Medulla oblongata (tissue), 1 donor: ENCODE measurements at regions not wholly inside any gene's neighbourhood (a gene's known extent, or its start where the extent isn't known, plus 50 kb on each side); places are given as distances from the start of the nearest gene placed in this dataset.
"Not testable (repeated sequence)": the region's sequence is repeated elsewhere in the genome, so short reads cannot be mapped to it uniquely, and the experiment has no call there.

Experiments used
- DNase-seq: peaks from one replicate; pipeline ENCODE4 v3.0.0-alpha.2; 2015; ENCODE audit errors: extremely low spot score

DNA sequence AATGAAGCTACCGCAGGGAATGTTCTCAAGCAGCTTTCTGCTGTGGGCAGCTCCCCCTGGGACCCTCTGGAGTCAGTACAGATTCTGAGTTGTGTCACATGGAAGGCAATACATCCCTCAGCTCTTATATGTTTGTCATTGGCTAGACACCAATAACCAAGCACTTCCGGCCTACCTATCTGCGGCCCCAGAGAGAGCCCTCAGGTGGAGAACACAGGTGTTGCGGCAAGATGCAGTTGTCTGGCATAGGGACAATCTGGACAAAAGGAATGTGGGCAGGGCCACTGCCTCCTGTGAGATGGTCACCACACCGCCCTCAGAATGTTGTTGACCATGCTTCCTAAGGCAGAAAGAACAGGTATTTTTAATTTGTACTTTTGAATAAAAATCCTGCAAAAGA lies 118.7 kb downstream of the BRMS1L start:
- no peak for DNase-seq

DNA sequence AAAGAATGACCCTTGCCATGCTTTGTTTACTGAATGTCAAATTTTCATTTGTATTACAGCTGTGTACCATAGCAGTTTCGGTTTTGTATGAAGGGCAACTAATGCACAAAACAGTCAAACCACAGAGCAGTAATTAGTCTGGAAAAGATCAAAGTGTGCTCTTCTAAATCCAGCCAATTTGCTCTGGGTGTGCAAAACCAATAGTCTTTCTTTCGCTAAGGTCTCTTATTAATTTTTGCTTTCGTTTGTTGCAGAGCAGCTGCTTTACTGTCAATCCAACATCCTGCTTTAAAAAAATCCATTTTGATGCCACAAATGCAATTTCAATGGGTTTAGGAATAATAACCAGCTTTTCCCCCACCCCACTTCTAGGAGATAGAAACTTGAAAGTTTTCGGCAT lies 114.2 kb downstream of the BRMS1L start:
- no peak for DNase-seq

DNA sequence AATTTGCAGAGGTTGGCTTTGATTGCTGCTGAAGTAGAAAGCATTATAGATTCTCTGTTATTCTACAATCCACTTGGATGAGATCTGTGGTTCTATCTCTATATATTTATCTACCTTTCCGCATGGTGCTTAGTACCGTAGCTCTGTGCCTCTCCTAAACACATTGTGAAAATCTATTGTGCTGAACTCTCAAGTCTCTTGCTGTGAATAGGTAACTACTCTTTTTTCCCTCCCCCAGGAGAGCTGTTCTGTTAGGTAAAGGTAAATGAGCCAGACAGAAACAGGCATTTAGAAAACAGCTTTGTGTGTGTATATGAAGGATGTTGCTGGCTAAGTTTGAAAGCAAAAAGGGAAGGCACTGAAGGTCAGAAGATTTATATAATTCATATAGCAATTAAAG lies 112.6 kb downstream of the BRMS1L start:
- no peak for DNase-seq

DNA sequence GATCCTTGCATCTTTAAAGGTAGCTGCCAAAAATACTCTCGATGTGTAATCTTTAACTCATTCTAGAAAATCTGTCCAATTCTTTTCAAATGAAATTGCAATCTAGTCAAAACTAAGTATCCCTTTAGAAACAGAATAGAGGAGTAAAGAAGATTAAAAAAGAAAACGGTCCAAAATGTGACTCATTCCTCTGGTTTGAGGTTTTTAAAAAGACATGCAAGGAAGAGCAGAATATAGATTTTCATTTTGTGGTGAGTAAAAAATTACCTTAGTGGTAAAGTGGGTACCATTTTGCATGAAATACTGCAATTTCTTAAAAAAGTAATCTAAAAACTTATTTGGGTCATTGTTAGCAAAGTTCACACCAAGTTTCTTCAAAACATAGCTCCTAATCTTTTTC lies 108.4 kb downstream of the BRMS1L start:
- DNase-seq, result no peak

DNA sequence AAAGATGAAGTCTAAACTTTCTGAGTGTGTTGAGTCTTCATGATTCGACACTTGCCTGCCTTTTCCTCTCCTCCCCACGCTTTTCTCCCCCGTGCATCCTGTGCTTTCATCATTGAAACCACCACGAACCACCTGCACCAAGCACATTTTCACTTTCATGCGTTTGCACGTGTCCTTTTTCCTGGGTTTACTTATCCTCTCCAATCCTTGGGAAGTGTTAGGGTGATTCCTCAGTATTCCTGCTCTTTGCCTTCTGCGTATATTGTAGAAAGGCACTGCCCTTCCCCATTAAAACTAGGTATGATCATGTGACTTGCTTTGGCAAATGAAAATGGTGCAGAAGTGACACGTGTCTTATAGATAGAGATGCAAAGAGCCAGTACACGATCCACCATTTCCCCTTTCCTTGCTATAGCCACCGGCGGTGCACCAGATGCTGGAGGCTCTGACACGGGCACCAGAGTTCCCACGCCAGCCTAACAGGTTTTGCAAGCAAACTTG lies 106.6 kb downstream of the BRMS1L start:
- DNase-seq, result no peak

DNA sequence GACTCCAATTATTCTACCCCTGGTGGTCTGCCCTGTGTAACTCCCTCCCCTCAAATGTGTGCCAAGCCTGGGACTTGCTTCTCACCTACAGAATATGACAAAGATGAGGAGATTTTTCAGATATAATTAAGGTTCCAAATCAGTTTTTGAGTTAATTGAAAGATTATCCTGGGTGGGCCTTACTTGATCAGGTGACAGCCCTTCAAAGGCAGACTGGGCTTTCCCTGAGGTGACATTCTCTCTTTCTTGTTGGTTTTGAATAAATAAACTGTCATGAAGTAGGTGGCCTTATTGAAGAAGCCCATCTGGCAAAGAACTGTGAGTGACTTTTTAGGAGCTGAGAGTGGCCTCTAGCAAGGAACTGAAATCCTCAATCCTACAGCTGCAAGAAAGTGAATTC lies 106.0 kb downstream of the BRMS1L start:
- no peak for DNase-seq

DNA sequence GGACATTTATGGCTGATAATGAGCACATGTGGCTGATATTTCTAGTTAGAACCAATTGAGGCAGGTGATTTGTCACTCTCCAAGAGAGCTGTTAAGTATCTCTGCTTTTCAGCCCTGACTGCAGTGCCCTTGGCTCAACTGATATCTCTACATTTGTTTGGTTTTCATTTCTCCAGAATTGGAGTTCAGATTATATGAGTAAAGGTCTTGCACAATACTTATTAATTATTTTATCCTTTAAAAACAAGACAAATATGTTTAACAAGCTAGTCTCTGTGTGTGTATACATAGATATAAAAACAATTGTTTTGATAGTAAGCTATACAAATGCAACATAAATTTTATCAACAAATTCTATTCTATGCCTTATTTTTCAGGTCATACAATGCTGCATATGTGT lies 105.2 kb downstream of the BRMS1L start:
- no peak for DNase-seq

DNA sequence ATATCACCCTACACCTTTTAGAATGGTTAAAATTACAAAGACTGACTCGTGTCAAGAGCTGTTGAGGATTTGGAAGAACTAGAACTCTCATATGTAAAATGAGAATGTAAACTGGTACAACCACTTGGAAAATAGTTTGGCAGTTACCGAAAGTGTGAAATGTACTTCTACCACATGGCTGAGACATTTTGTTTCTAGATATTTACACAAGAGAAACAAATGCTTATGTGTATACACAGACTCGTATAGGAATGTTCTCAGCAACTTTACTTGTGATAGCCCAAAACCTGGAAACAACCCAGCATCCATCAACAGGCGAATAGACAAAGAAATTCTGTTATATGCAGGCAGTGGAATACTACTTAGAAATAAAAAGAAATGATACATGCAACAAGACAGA lies 103.0 kb downstream of the BRMS1L start:
- DNase-seq, result no peak

DNA sequence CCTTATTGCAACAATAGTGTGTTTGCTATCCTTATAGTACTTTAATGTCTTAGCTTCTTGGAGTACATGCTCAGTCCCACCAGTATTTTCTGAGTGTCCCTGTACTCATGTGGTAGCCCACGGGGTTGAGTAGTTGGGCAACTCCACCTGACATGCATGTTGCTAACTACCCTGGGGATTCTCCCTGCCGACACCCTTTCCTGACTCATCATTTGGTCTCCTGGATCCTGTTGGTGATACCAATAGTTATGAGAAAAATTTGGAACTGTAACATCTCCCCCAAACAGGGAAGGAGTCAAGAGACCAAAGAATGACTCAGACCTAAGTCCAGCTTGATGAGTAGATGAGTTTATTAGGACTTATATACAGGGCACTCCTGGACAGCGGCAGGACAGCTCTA lies 101.6 kb downstream of the BRMS1L start:
- DNase-seq, result no peak

DNA sequence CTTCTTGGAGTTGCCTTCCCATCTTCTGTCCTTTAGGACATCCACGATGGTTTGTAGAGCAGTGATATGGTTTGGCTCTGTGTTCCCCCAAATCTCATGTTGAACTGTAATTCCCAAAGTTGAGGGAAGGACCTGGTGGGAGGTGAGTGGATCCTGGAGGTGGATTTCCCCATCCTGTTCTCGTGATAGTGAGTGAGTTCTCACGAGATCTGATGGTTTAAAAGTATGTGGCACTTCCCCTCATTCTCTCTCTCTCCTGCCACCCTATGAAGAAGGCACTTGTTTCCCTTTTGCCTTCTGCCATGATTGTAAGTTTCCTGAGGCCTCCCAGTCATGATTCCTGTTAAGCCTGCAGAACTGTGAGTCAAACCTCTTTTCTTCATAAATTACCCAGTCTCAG lies 99.2 kb downstream of the BRMS1L start:
- no peak for DNase-seq

DNA sequence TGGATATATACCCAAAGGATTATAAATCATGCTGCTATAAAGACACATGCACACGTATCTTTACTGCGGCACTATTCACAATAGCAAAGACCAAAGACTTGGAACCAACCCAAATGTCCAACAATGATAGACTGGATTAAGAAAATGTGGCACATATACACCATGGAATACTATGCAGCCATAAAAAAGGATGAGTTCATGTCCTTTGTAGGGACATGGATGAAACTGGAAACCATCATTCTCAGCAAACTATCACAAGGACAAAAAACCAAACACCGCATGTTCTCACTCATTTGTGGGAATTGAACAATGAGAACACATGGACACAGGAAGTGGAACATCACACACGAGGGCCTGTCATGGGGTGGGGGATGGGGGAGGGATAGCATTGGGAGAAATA lies 96.5 kb downstream of the BRMS1L start:
- DNase-seq, result not testable (repeated sequence)

DNA sequence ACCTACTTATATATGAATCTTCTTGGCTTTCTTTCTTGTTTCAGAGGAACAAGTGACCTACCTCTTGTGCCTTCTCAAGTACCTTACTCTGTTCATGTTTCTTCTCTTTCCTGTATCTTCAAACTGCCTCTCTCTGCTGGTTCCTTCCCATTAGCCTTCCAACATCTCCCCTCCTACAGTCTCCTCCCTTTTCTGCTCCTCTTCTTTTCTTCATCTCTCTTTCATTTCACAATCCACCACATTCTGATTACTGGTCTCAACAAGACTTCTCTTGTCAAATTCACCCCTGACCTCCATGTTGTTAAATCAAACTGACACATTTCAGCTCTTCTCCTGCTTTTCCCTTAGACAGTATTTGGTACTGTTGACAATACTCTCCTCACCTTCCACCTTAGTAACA lies 95.6 kb downstream of the BRMS1L start:
- no peak for DNase-seq
